ENCODE measurements at regions not wholly inside any gene's neighbourhood (a gene's known extent, or its start where the extent isn't known, plus 50 kb on each side); places are given as distances from the start of the nearest gene placed in this dataset.

GRCh38 chr13:58858870-58859371 lies 1227.4 kb downstream of the PCDH17 start:
- no peak for TF ChIP-seq ZNF529 (tag by site-specific recombination; IDR thresholded peaks at IDR 0.05; ENCODE audit: insufficient replicate concordance)
- no peak for TF ChIP-seq ZNF10 (tag by site-specific recombination; IDR thresholded peaks at IDR 0.05)
- no peak for TF ChIP-seq ZNF621 (tag by site-specific recombination; IDR thresholded peaks at IDR 0.05)
- no peak for TF ChIP-seq ZNF19 (tag by site-specific recombination; IDR thresholded peaks at IDR 0.05; ENCODE audit: low read depth)
- TF ChIP-seq ZNF544 (tag by site-specific recombination; IDR thresholded peaks at IDR 0.05): no peak
- no peak for TF ChIP-seq ZNF280D (tag by site-specific recombination; IDR thresholded peaks at IDR 0.05)
- no peak for TF ChIP-seq OVOL3 (tag by site-specific recombination; IDR thresholded peaks at IDR 0.05)
- no peak for TF ChIP-seq ZNF362 (tag by site-specific recombination; IDR thresholded peaks at IDR 0.05)
- TF ChIP-seq HOXD13 (CRISPR knock-in tag; IDR thresholded peaks at IDR 0.05; ENCODE audit: borderline replicate concordance): no peak

GRCh38 chr13:58865286-58865685 lies 1233.7 kb downstream of the PCDH17 start:
- Histone ChIP-seq H3K27ac (ENCODE audit: extremely low read depth, low read depth, low read length) (no peak overlapping the region), H3K36me3 (ENCODE audit: control insufficient read depth in 2 of 2, insufficient read depth in 1 of 2, low read length in 2 of 2) (no peaks in the 10 kb centered on the region), H3K4me3 (ENCODE audit: low read depth, low read length) (no peak overlapping the region), H3K4me1 (ENCODE audit: control insufficient read depth, insufficient read depth, low read length) (no peaks in the 10 kb centered on the region), H3K9me3 (ENCODE audit: control insufficient read depth, insufficient read depth, low read depth, low read length) (no peaks in the 10 kb centered on the region)
- ChIA-PET POLR2A (no interaction called here), CTCF (interaction anchor here (0.5 kb wide), 1 partner anchor 363 kb away, joined by 3 read pairs; no protein-coding TSS in a partner anchor)
- TF ChIP-seq MZF1 (tag by site-specific recombination; IDR thresholded peaks at IDR 0.05; ENCODE audit: borderline replicate concordance) (no peak), ZNF623 (tag by site-specific recombination; IDR thresholded peaks at IDR 0.05) (no peak), KLF10 (tag by site-specific recombination; IDR thresholded peaks at IDR 0.05) (no peak), ZBTB7A (tag by site-specific recombination; IDR thresholded peaks at IDR 0.05; ENCODE audit: low read depth) (no peak), ZNF776 (tag by site-specific recombination; IDR thresholded peaks at IDR 0.05; ENCODE audit: borderline replicate concordance) (no peak)

More at GRCh38 chr13:58858870-58859371, 1227.4 kb downstream of the PCDH17 start:
- no peaks in the 10 kb centered on the region for H3K36me3 ChIP-seq (ENCODE audit: control insufficient read depth in 2 of 2, insufficient read depth in 1 of 2, low read length in 2 of 2)
- H3K4me1 ChIP-seq (ENCODE audit: control insufficient read depth, insufficient read depth, low read length): no peaks in the 10 kb centered on the region
- no peaks in the 10 kb centered on the region for H3K9me3 ChIP-seq (ENCODE audit: control insufficient read depth, insufficient read depth, low read depth, low read length)
- CTCF ChIA-PET: no interaction called here
- no peak overlapping the region for H3K4me3 ChIP-seq (ENCODE audit: low read depth, low read length)
- POLR2A ChIA-PET: no interaction called here
- H3K27ac ChIP-seq (ENCODE audit: extremely low read depth, low read depth, low read length): no peak overlapping the region

GRCh38 chr13:58869566-58869965 lies 1238.0 kb downstream of the PCDH17 start:
- Histone ChIP-seq H3K27ac (ENCODE audit: extremely low read depth, low read depth, low read length) (no peak overlapping the region), H3K4me1 (ENCODE audit: control insufficient read depth, insufficient read depth, low read length) (no peaks in the 10 kb centered on the region), H3K9me3 (ENCODE audit: control insufficient read depth, insufficient read depth, low read depth, low read length) (no peaks in the 10 kb centered on the region), H3K4me3 (ENCODE audit: low read depth, low read length) (no peak overlapping the region), H3K36me3 (ENCODE audit: control insufficient read depth in 2 of 2, insufficient read depth in 1 of 2, low read length in 2 of 2) (no peaks in the 10 kb centered on the region)
- TF ChIP-seq KLF9 (tag by site-specific recombination; IDR thresholded peaks at IDR 0.05; ENCODE audit: low read depth) (no peak), ZNF785 (tag by site-specific recombination; IDR thresholded peaks at IDR 0.05) (no peak), ZBTB48 (tag by site-specific recombination; IDR thresholded peaks at IDR 0.05) (no peak), ZNF19 (tag by site-specific recombination; IDR thresholded peaks at IDR 0.05; ENCODE audit: low read depth) (no peak), ZNF146 (tag by site-specific recombination; IDR thresholded peaks at IDR 0.05) (no peak), ELK4 (IDR thresholded peaks at IDR 0.05; ENCODE audit: borderline replicate concordance, low read depth, low read length) (no peak), ZNF140 (tag by site-specific recombination; IDR thresholded peaks at IDR 0.05) (no peak), ZSCAN5A (tag by site-specific recombination; IDR thresholded peaks at IDR 0.05) (no peak), ZNF596 (tag by site-specific recombination; IDR thresholded peaks at IDR 0.05) (no peak), ZNF398 (tag by site-specific recombination; IDR thresholded peaks at IDR 0.05) (no peak)
- CTCF ChIA-PET: no interaction called here
- POLR2A ChIA-PET: no interaction called here

Measured in HEK293 (cell line).